Kidney epithelial cell (primary cell): ENCODE measurements at regions not wholly inside any gene's neighbourhood (a gene's known extent, or its start where the extent isn't known, plus 50 kb on each side); places are given as distances from the start of the nearest gene placed in this dataset.

Experiments used
- DNase-seq: peaks from one replicate; pipeline ENCODE4 v3.0.0-alpha.2; 2010; ENCODE audit warnings: low read depth
- H3K27me3 ChIP-seq: 2 replicates; pipeline ENCODE4 v1.6.0; 2011; ENCODE audit warnings: low read length; ENCODE audit not compliant: control insufficient read depth, insufficient read depth
- H3K36me3 ChIP-seq: 2 replicates; pipeline ENCODE4 v1.5.1; 2011; ENCODE audit warnings: low read length; ENCODE audit not compliant: control insufficient read depth, insufficient read depth
- H3K4me3 ChIP-seq: 2 replicates; pipeline ENCODE4 v1.5.1; 2011; ENCODE audit warnings: low read depth, mild to moderate bottlenecking, control low read depth, low read length
- TF ChIP-seq, protein P1 (sequence below): IDR thresholded peaks from 2 replicates; pipeline ENCODE4 v1.5.1; 2011; ENCODE audit warnings: mild to moderate bottlenecking, moderate library complexity, low read length, control low read depth, inconsistent platforms; ENCODE audit not compliant: insufficient read depth, poor library complexity, severe bottlenecking

DNA sequence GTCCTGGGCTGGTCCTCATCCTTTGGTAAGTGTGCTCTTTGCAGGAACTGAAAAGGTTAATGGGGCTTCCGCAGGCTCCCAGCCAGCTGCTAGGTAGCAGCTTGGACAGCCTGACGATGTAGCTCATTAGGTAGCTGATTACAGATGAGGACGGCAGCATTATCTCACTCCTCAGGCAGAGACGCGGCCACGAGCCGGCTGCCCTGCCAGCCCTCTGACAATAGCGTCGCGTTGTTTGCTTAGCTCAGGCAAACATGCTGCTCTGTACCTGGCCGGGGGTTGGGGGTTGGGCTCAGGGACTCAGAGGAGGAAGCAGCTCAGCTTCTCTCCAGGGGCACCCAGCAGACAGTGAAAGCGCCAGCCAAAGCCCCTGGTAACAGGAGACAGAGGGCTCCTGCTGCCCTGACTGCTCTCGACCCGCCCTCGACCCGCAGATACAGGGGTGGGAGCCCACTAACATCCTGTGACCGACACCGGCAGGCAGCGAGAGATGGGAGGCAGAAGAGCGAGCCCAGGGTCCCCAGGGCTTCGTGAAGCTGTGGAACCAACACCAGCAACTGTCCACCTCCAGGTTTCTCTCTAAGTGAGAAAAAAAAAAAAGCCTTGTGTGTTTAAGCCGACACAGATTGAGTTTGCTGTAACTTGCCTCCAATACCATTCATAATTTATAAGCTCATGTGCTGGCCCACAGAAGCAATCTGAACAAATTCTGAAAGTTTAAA, 53.4 kb upstream of the DLK1 start:
- Histone ChIP-seq H3K27me3 (peaks cover 65% of the 10 kb centered on the region), H3K4me3 (no peak overlapping the region), H3K36me3 (no peaks in the 10 kb centered on the region)
- DNase-seq: no peak
- TF ChIP-seq, protein P1, sequence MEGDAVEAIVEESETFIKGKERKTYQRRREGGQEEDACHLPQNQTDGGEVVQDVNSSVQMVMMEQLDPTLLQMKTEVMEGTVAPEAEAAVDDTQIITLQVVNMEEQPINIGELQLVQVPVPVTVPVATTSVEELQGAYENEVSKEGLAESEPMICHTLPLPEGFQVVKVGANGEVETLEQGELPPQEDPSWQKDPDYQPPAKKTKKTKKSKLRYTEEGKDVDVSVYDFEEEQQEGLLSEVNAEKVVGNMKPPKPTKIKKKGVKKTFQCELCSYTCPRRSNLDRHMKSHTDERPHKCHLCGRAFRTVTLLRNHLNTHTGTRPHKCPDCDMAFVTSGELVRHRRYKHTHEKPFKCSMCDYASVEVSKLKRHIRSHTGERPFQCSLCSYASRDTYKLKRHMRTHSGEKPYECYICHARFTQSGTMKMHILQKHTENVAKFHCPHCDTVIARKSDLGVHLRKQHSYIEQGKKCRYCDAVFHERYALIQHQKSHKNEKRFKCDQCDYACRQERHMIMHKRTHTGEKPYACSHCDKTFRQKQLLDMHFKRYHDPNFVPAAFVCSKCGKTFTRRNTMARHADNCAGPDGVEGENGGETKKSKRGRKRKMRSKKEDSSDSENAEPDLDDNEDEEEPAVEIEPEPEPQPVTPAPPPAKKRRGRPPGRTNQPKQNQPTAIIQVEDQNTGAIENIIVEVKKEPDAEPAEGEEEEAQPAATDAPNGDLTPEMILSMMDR: no peak

DNA sequence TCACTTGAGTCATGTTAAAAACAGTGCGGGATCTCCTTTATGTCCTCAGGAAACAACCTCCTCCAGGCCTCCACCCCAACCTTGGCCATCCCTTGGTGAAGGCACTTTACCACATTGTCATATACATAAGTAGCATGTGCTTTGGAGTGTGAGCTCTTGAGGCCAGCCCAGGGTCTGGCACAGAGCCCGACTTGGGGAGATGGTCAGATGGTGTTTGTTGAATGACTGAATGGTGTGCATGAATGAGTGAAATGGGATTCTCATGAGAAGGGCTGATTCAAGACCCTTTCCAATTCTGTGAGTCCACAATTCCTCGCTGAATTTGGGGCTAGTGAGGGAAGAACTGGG, 52.9 kb upstream of the DLK1 start:
- Histone ChIP-seq H3K4me3 (no peak overlapping the region), H3K27me3 (peaks cover 65% of the 10 kb centered on the region), H3K36me3 (no peaks in the 10 kb centered on the region)
- no peak for DNase-seq
- TF ChIP-seq, protein P1: no peak

DNA sequence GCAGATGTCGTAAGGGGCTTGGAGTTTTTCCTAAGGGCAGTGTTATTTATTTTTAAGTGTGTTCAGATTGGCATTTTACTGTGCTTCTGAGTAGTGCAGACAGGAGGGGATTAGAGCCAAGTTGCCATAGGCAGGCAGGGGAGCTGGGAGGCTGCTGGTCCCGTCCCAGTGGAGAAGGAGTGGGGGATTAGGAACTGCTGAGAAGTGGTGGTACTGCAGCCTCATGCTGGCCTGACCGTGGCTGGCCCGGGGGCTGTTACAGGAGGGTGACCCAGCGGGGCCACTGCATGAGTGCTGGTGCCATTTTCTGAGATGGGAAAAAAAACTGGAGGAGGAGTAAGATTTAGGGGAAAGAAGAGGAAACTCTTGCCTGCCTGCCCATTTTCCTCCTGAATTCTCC, 52.3 kb upstream of the DLK1 start:
- no peak for DNase-seq
- no peak overlapping the region for H3K4me3 ChIP-seq
- no peaks in the 10 kb centered on the region for H3K36me3 ChIP-seq
- TF ChIP-seq, protein P1: no peak
- peaks cover 61% of the 10 kb centered on the region for H3K27me3 ChIP-seq

DNA sequence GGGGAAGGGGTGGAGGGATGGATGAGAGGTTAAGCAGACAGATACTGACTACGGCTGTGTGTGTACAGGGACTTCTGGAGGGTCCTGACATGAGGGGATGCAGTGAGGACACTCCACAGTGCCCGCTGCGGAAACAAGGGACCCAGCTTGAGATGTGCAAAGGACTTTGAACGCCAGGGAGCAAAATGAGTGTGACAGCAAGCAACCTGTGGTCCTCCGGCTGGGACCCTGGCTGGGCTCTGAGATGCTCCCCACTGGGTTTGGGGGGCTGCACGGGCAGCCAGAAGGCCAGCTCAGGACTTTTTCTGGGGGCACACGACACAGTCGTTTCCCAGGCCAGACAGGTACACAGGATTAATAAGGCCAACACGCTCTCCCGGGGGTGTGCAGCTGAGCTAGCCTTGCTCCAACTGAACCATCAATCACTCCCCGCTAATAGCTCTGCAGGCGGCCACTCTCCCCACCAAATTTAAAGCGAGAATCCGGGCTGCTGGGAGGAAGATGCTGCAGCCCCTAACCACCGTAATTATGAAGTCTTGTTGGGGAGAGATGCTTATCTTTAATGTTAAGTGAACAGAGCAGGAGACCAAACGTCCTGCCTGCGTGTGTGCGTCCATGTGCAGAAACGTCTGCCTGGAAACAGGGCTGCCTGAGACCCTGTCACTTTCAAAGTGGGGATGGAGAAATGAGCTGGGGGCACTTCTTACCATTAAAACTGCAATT, 51.6 kb upstream of the DLK1 start:
- TF ChIP-seq, protein P1: no peak
- H3K36me3 ChIP-seq: no peaks in the 10 kb centered on the region
- no peak for DNase-seq
- H3K4me3 ChIP-seq: no peak overlapping the region
- H3K27me3 ChIP-seq: peaks cover 55% of the 10 kb centered on the region

DNA sequence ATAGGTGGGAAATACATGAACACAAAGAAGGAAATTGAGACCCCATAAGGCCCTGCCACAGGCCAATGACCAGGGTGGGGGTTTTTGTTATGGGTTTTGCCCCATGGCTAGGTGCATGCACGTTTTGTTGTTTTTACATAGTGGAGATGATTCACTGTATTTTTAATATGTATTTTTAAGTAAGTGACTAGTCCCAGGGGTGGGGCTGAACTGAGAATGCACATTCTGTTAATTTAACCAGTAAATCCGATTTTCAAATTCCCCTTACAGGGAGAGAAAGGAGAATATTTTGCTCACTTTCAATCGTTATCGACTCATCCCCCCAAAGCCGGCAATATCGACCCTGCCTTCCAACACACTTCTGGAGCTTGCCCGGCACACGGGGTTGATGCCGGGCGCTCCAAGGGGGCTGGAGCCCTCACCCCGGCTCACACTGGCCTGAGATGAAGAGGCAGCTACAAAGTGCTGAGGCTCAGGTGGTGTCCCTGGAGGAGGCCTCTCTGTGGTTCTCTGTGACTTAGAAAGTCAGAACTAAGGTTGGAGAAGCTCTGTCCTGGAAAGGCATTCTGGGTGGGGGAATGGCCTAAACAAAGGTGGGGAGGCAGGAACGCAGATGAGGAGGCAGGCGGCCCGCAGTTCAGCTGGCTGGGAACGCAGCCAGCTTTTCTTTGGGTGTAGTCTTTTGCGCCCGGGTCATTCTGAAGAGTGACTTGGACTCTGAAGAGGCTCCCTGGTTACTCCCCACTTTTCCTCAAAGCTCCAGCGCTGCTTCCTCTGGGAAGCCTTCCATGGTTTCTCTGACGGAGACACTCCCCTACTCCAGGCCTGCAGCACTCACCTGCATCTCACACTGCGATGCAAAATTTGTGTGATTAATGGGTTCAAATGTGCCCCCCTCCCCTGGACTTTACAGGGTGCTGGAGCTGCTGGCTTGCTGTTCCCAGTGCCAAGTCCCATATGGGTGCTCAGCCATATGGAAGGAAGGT, 50.7 kb upstream of the DLK1 start:
- no peak for DNase-seq
- Histone ChIP-seq H3K36me3 (no peaks in the 10 kb centered on the region), H3K4me3 (no peak overlapping the region), H3K27me3 (peaks cover 50% of the 10 kb centered on the region)
- TF ChIP-seq, protein P1: no peak
